Thymus (tissue), 11 donors: ENCODE measurements at regions not wholly inside any gene's neighbourhood (a gene's known extent, or its start where the extent isn't known, plus 50 kb on each side); places are given as distances from the start of the nearest gene placed in this dataset.

Source experiments
- DNase-seq, 9 donors: peaks; one replicate each; pipeline ENCODE4 v3.0.0-alpha.2; 2013; ENCODE audit warnings: low spot score in 9 of 9, low read depth in 6 of 9, missing footprints in 1 of 9
- H3K27ac ChIP-seq, 2 donors: one replicate each; pipeline ENCODE4 v1.5.1; 2013; ENCODE audit warnings: control low read depth in 1 of 2, low read depth in 1 of 2, low read length in 1 of 2, mild to moderate bottlenecking in 1 of 2, moderate library complexity in 1 of 2
- H3K27me3 ChIP-seq, 2 donors: one replicate each; pipeline ENCODE4 v1.5.1; 2013; ENCODE audit warnings: low read length in 1 of 2; ENCODE audit not compliant: control insufficient read depth in 2 of 2, insufficient read depth in 1 of 2
- H3K36me3 ChIP-seq, 2 donors: one replicate each; pipeline ENCODE4 v1.5.1; 2013; ENCODE audit warnings: low read length in 1 of 2, mild to moderate bottlenecking in 1 of 2, moderate library complexity in 1 of 2; ENCODE audit not compliant: control insufficient read depth in 2 of 2, insufficient read depth in 2 of 2
- H3K4me1 ChIP-seq, 2 donors: one replicate each; pipeline ENCODE4 v1.5.1; 2013; ENCODE audit warnings: low read length in 2 of 2; ENCODE audit not compliant: control insufficient read depth in 2 of 2, insufficient read depth in 2 of 2
- H3K4me3 ChIP-seq, 2 donors: one replicate each; pipeline ENCODE4 v1.5.1; 2013; ENCODE audit warnings: low read length in 2 of 2, control low read depth in 1 of 2, mild to moderate bottlenecking in 1 of 2
- H3K9me3 ChIP-seq, 2 donors: one replicate each; pipeline ENCODE4 v1.5.1; 2013; ENCODE audit warnings: low read length in 1 of 2, mild to moderate bottlenecking in 1 of 2; ENCODE audit not compliant: control insufficient read depth in 2 of 2, insufficient read depth in 1 of 2
- WGBS: extraction: QIAGEN DNeasy Blood & Tissue Kit; methylation state at CpG from one replicate; pipeline ENCODE4 v1.1.7; 2013; 5-methylcytosine and 5-hydroxymethylcytosine counted together
- donor health status: healthy.

DNA sequence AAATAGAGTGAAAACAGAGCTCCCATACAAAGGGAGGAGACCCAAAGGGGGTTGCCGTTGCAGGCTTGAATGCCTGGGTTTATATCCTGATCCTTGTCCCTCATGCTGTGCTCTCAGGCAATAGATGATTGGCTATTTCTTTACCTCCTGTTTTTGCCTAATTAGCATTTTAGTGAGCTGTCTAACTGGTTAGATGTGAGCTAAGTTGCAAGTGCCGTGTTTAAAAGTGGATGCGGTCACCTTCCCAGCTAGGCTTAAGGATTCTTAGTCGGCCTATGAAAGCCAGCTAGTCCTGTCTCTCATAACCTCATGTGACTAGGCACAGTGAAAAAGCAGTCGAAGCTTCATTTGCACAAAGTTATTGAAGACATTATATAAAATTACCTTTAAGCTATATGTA, 356.7 kb upstream of the TMPRSS15 start:
- 93% methylated on average over 5 of the region's 5 CpGs for whole genome bisulfite sequencing
- no peak for DNase-seq

DNA sequence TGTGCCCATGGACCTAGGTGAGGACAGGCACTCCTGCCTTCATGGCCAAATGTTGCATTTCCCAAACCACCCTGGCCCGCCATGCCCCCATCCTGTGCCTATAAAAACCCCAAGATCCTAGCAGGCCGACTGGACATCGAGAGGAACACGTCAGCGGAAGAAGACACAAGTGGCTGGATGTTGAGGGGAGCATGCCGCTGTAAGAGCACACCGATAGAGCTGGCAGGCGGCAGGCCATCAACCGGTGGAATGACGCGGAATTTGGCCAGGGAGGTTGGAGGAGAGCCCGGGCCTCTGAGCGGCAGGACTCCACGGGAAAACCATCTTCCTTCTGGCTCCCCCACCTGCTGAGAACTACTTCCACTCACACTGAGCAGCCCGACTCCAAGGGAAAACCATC, 361.1 kb upstream of the TMPRSS15 start:
- Histone ChIP-seq H3K4me1 (no peaks in the 10 kb centered on the region), H3K36me3 (no peaks in the 10 kb centered on the region), H3K27me3 (no peaks in the 10 kb centered on the region), H3K27ac (no peak overlapping the region), H3K4me3 (no peak overlapping the region), H3K9me3 (peaks cover 0 to 4% of the 10 kb centered on the region in 2 donors)
- 96% methylated on average over 15 of the region's 15 CpGs for WGBS
- DNase-seq, result no peak

More for the DNA sequence above, 356.7 kb upstream of the TMPRSS15 start:
- no peak overlapping the region for H3K27ac ChIP-seq
- peaks cover 0 to 5% of the 10 kb centered on the region in 2 donors for H3K9me3 ChIP-seq
- H3K27me3 ChIP-seq, result no peaks in the 10 kb centered on the region
- H3K4me1 ChIP-seq, result no peaks in the 10 kb centered on the region
- no peaks in the 10 kb centered on the region for H3K36me3 ChIP-seq
- H3K4me3 ChIP-seq, result no peak overlapping the region

DNA sequence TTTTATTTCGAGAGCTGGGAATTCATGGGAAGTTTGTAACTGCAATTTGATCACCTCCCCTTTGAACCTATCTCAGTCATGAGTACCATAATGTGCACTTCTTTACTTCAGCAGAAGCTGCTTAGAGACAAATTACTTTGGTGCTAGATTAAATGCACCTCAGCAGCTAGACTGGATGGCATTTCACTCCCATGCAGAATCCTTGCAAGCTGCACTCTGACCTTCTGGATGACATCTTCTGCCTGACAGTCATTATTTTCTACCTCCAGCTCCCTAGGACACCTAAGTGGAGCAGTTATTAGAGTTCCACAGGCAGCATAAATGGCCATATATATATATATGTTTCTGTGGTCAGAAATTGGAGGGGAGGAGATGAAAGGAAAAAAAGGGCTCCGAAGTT, 366.0 kb upstream of the TMPRSS15 start:
- WGBS, result 90% methylated on average over 2 of the region's 2 CpGs
- Histone ChIP-seq H3K9me3 (peaks cover 0 to 4% of the 10 kb centered on the region in 2 donors), H3K27ac (no peak overlapping the region), H3K4me1 (no peaks in the 10 kb centered on the region), H3K4me3 (no peak overlapping the region), H3K27me3 (no peaks in the 10 kb centered on the region), H3K36me3 (no peaks in the 10 kb centered on the region)
- DNase-seq, result no peak

DNA sequence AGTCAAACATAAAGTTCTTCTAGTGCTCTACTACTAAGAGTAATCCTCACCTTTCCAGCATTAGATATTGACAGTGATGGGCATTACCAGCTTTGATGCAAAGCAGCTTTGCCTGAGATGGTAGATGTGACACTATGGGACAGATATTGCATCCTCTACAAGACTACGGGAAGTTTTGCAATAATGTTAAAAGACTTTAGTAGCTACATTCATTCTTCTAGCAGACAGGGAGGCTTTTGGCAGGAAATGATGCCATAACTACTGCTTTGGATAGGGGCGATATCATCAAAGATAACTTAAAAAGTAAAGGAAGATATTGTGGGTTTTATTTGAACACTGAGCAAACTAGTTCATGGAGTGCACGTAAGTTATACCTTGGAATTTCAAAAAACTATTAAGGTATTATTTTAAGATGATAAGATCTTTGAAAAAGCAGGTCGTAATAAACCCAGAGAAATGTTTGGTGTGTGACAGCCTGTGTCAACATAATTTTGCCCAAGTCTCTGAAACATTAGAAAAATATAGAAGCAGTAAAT, 368.3 kb upstream of the TMPRSS15 start:
- Histone ChIP-seq H3K9me3 (peaks cover 0 to 3% of the 10 kb centered on the region in 2 donors), H3K27ac (no peak overlapping the region), H3K27me3 (no peaks in the 10 kb centered on the region), H3K4me3 (no peak overlapping the region), H3K4me1 (no peaks in the 10 kb centered on the region), H3K36me3 (no peaks in the 10 kb centered on the region)
- 90% methylated on average over 4 of the region's 4 CpGs for WGBS
- no peak for DNase-seq

DNA sequence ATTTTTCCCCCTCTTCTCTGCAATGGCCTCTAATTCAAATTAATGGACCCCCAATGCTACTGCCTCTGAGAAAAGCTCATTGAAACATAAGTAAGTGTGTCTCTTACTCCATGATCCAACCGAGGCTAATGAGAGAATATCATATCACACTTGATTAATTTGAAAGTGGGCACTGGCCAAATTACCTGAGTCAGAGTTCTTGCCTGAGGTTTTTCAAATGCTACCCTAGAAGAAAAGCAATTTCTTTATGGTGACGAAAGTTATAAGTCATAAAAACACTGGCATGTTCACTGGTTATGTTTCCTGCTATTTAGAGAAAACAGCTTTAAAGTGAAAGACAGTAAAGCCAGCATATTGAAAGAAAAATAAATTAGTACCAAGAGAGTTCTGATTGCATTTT, 368.8 kb upstream of the TMPRSS15 start:
- WGBS, result 89% methylated on average over 2 of the region's 2 CpGs

DNA sequence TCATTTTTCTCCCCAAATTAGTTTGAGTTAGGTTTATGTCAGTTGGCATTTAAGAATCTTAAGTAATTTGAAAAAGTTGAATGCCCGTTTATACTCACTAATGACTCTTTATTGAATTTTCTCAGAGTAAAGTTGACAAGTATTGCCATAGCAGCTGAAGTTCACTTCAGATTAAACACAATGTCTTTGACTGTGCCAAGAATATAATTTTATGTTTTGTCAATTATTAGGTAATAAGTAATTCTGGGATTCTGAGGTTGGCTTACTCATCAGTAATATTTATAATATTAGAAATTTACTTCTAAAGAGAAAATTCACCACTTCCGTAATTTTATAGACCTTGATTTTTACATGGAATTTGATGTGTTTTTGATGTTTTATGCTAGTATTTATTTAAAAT, 369.3 kb upstream of the TMPRSS15 start:
- Histone ChIP-seq H3K36me3 (no peaks in the 10 kb centered on the region), H3K9me3 (peaks cover 0 to 3% of the 10 kb centered on the region in 2 donors), H3K4me1 (no peaks in the 10 kb centered on the region), H3K27ac (no peak overlapping the region), H3K27me3 (no peaks in the 10 kb centered on the region), H3K4me3 (no peak overlapping the region)
- no peak for DNase-seq
- 94% methylated on average over 2 of the region's 2 CpGs for whole genome bisulfite sequencing

More for the DNA sequence above, 368.8 kb upstream of the TMPRSS15 start:
- no peaks in the 10 kb centered on the region for H3K4me1 ChIP-seq
- peaks cover 0 to 3% of the 10 kb centered on the region in 2 donors for H3K9me3 ChIP-seq
- DNase-seq, result no peak
- no peak overlapping the region for H3K4me3 ChIP-seq
- H3K27ac ChIP-seq, result no peak overlapping the region
- no peaks in the 10 kb centered on the region for H3K27me3 ChIP-seq
- no peaks in the 10 kb centered on the region for H3K36me3 ChIP-seq

DNA sequence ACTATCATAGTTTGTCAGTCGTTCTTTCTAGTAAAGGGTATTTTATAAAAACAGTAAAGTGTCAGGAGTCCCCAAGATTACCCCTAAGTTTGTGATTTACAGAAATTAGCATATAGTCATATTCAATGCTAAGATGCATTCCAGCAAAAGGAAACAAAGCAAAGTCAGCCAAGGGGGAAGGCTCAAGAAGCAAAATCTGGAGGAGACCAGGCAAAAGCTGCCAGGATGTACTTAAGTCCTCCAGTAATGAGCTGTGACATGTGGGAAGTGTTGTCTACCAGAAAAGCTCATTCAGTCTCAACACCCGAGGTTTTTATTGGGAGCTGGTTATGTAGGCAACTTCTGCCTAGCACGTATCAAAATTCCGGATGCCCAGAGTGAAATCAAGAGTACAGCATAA, 373.4 kb upstream of the TMPRSS15 start:
- 81% methylated on average over 4 of the region's 4 CpGs for WGBS
- DNase-seq, result no peak
- Histone ChIP-seq H3K27me3 (no peaks in the 10 kb centered on the region), H3K27ac (no peak overlapping the region), H3K4me1 (no peaks in the 10 kb centered on the region), H3K36me3 (no peaks in the 10 kb centered on the region), H3K4me3 (no peak overlapping the region), H3K9me3 (peaks cover 0 to 3% of the 10 kb centered on the region in 2 donors)

DNA sequence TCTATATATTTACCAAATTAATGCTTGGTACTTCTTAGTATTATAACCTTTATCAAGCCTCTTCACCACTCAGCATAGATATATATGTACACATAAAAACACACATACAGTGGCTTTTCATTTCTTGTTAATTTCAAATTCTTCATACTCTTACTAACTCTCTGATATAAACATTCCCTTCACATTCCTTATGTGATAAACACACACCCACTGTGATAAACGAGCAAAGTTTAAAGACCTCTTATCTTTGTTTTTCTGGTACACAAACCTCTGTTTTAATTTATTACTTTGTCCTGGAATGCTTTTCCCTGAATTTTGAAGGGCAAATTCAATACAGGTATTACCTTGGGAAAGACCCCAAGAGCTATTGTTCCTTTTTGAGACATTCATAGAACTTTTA, 379.1 kb upstream of the TMPRSS15 start:
- Histone ChIP-seq H3K4me1 (no peaks in the 10 kb centered on the region), H3K9me3 (no peaks in the 10 kb centered on the region), H3K36me3 (no peaks in the 10 kb centered on the region), H3K27me3 (no peaks in the 10 kb centered on the region), H3K27ac (no peak overlapping the region), H3K4me3 (no peak overlapping the region)
- no peak for DNase-seq
- 80% methylated on average over 1 of the region's 1 CpG for WGBS

DNA sequence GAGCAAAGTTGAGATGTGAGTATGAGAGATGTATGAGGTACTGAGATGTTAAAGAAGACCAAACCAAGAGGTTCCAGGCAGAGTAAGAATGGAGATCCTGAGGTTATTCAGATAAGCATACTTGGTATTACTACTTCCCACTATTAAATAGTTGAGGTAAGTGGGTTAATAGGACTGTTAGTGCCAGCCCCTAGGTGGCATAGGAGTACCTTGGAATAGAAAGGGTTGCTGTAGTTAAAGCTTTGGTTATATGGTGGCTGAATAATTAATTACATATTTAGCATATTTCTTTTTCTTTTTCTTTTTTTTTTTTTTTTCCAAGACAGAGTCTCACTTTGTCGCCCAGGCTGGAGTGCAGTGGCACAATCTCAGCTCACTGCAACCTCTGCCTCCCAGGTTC, 397.9 kb upstream of the TMPRSS15 start:
- Histone ChIP-seq H3K9me3 (no peaks in the 10 kb centered on the region), H3K27ac (no peak overlapping the region), H3K27me3 (no peaks in the 10 kb centered on the region), H3K4me1 (no peaks in the 10 kb centered on the region), H3K4me3 (no peak overlapping the region), H3K36me3 (no peaks in the 10 kb centered on the region)
- DNase-seq, result no peak
- WGBS, result 95% methylated on average over 1 of the region's 1 CpG

DNA sequence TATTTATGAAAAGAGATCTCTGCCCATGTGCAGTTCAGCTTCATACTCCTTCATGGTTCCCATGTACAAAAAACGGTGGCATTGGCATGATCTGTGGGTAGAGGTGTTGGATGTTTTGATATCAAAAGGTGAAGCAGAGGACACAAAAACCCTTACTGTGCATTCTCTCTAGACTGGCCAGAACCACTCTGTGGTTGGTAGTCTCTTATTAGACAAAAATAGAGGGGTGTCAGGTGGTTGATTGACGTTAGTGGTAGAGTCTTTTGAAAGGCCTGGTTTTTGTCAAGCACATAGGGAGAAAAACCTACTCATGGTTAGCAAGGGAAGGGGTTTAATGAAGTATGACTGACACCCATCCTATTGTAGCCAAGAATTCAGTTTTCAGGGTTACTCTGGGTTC, 400.0 kb upstream of the TMPRSS15 start:
- no peaks in the 10 kb centered on the region for H3K4me1 ChIP-seq
- H3K27ac ChIP-seq, result no peak overlapping the region
- WGBS, result 91% methylated on average over 2 of the region's 2 CpGs
- DNase-seq, result no peak
- H3K9me3 ChIP-seq, result no peaks in the 10 kb centered on the region
- H3K36me3 ChIP-seq, result no peaks in the 10 kb centered on the region
- no peaks in the 10 kb centered on the region for H3K27me3 ChIP-seq
- H3K4me3 ChIP-seq, result no peak overlapping the region
